ENCODE measurements at regions not wholly inside any gene's neighbourhood (a gene's known extent, or its start where the extent isn't known, plus 50 kb on each side); places are given as distances from the start of the nearest gene placed in this dataset.

DNA sequence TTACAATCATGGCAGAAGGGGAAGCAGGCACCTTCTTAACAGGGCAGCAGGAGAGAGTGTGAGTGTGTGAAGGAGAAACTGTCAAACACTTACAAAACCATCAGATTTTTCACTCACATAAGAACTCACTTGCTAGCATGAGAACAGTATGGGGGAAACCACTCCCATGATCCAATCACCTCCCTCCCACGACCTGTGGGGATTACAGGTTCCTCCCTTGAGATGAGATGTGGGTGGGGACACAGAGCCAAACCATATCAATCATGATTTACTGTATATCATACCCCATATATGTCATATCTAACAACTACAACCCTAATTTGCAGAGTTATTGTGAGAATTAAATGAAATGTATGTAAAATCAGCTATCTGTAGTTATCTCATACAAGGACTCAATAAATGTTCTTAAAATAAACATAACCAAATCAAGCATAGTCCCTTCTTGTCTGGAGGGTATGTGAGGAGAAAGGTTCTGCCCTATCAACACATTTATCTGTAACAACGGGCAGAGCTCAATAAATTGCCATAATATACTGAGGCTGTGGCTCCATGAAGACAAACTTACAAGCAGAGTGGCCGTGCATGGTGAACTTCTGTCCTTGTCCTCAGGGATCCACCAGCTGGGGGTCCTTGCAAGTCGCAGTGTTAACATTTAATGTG, 504.7 kb downstream of the SOX2 start:
- no peaks in the 10 kb centered on the region for H3K36me3 ChIP-seq (ENCODE audit: control insufficient read depth in 2 of 3, insufficient read depth in 3 of 3, low read length in 3 of 3)
- H3K27ac ChIP-seq (ENCODE audit: low read depth in 2 of 2, low read length in 2 of 2): no peak overlapping the region
- no peaks in the 10 kb centered on the region for H3K4me1 ChIP-seq (ENCODE audit: control insufficient read depth in 2 of 3, insufficient read depth in 2 of 3, low read depth in 1 of 3, low read length in 3 of 3)
- no peak overlapping the region for H3K4me3 ChIP-seq (ENCODE audit: low read length in 3 of 3)
- H3K27me3 ChIP-seq (ENCODE audit: control insufficient read depth, insufficient read depth, low read length): no peaks in the 10 kb centered on the region
- DNase-seq: no peak
- H3K9me3 ChIP-seq (ENCODE audit: control insufficient read depth in 2 of 3, insufficient read depth in 1 of 3, low read length in 3 of 3): no peaks in the 10 kb centered on the region
- intact Hi-C loops (cut with DNase I): no loop called here
- TF ChIP-seq, protein P1, sequence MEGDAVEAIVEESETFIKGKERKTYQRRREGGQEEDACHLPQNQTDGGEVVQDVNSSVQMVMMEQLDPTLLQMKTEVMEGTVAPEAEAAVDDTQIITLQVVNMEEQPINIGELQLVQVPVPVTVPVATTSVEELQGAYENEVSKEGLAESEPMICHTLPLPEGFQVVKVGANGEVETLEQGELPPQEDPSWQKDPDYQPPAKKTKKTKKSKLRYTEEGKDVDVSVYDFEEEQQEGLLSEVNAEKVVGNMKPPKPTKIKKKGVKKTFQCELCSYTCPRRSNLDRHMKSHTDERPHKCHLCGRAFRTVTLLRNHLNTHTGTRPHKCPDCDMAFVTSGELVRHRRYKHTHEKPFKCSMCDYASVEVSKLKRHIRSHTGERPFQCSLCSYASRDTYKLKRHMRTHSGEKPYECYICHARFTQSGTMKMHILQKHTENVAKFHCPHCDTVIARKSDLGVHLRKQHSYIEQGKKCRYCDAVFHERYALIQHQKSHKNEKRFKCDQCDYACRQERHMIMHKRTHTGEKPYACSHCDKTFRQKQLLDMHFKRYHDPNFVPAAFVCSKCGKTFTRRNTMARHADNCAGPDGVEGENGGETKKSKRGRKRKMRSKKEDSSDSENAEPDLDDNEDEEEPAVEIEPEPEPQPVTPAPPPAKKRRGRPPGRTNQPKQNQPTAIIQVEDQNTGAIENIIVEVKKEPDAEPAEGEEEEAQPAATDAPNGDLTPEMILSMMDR (IDR thresholded peaks at IDR 0.05; ENCODE audit: borderline replicate concordance, extremely low read depth, insufficient read depth): no peak
- no peak for FAIRE-seq
- H3K9ac ChIP-seq (ENCODE audit: low read length in 3 of 3): no peak overlapping the region

DNA sequence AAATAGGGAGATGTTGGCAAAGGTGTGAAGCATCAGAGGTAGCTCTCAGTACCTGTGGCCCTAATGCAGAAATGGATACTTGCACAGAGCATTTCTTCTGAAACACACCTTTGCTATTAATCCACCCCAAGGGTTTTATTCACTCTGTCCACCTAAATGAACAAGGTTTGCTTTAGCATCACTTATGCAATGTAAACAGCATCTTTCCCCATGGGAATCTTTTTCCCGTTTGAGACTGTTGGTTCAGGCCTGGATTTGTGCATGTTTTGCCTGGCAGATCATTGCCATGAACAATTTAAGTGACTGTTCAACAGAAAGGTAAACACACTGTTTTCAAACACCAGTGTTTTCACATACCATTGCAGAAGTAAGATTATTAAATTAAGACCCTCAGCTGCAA, 508.3 kb downstream of the SOX2 start:
- TF ChIP-seq, protein P1 (IDR thresholded peaks at IDR 0.05; ENCODE audit: borderline replicate concordance, extremely low read depth, insufficient read depth): no peak
- H3K4me1 ChIP-seq (ENCODE audit: control insufficient read depth in 2 of 3, insufficient read depth in 2 of 3, low read depth in 1 of 3, low read length in 3 of 3): no peaks in the 10 kb centered on the region
- intact Hi-C loops (cut with DNase I): no loop called here
- no peaks in the 10 kb centered on the region for H3K36me3 ChIP-seq (ENCODE audit: control insufficient read depth in 2 of 3, insufficient read depth in 3 of 3, low read length in 3 of 3)
- FAIRE-seq: no peak
- H3K4me3 ChIP-seq (ENCODE audit: low read length in 3 of 3): no peak overlapping the region
- H3K27ac ChIP-seq (ENCODE audit: low read depth in 2 of 2, low read length in 2 of 2): no peak overlapping the region
- no peak for DNase-seq
- no peak overlapping the region for H3K9ac ChIP-seq (ENCODE audit: low read length in 3 of 3)
- no peaks in the 10 kb centered on the region for H3K27me3 ChIP-seq (ENCODE audit: control insufficient read depth, insufficient read depth, low read length)
- no peaks in the 10 kb centered on the region for H3K9me3 ChIP-seq (ENCODE audit: control insufficient read depth in 2 of 3, insufficient read depth in 1 of 3, low read length in 3 of 3)

DNA sequence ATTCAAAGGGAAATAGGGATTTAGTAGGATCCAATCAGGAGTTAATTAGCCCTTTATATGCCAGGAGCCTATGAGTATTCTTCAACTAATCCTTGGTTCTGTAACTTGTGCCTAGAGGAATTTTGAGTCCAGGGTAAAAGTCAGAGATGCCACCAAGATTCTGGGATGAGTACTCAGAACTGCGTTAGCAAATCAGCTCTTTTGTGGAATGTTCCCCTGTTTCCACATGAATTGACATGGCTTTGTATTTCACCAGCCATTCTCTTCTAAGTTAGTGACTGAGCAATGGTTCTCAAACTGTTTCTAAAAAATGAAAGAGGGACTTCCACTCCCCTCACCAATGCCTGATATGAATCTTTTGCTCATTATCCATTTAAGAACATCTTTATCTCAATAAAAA, 508.7 kb downstream of the SOX2 start:
- Histone ChIP-seq H3K4me1 (ENCODE audit: control insufficient read depth in 2 of 3, insufficient read depth in 2 of 3, low read depth in 1 of 3, low read length in 3 of 3) (no peaks in the 10 kb centered on the region), H3K4me3 (ENCODE audit: low read length in 3 of 3) (no peak overlapping the region), H3K9me3 (ENCODE audit: control insufficient read depth in 2 of 3, insufficient read depth in 1 of 3, low read length in 3 of 3) (no peaks in the 10 kb centered on the region), H3K27ac (ENCODE audit: low read depth in 2 of 2, low read length in 2 of 2) (no peak overlapping the region), H3K27me3 (ENCODE audit: control insufficient read depth, insufficient read depth, low read length) (no peaks in the 10 kb centered on the region), H3K9ac (ENCODE audit: low read length in 3 of 3) (no peak overlapping the region), H3K36me3 (ENCODE audit: control insufficient read depth in 2 of 3, insufficient read depth in 3 of 3, low read length in 3 of 3) (no peaks in the 10 kb centered on the region)
- no peak for FAIRE-seq
- intact Hi-C loops (cut with DNase I): no loop called here
- TF ChIP-seq, protein P1 (IDR thresholded peaks at IDR 0.05; ENCODE audit: borderline replicate concordance, extremely low read depth, insufficient read depth): no peak
- DNase-seq: no peak

DNA sequence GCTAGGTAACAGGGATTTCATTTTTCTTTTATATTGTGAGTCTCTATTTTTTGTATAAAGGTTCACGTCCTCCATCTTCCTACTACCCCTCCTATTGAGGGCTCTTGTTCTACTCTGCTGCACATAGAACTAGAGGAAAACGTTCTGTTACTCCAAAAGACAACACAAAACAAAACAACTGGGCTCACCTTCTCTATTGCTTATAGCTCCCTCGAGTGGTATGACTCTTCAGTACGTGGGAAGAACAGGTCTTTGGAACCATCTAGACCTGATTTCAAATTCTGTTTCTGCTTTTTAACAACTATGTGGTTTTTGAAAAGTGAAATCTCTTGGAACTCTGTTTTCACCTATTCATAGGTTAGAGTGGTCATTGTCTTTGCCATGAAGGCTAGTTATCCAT, 515.3 kb downstream of the SOX2 start:
- H3K4me3 ChIP-seq (ENCODE audit: low read length in 3 of 3): no peak overlapping the region
- H3K27ac ChIP-seq (ENCODE audit: low read depth in 2 of 2, low read length in 2 of 2): no peak overlapping the region
- H3K4me1 ChIP-seq (ENCODE audit: control insufficient read depth in 2 of 3, insufficient read depth in 2 of 3, low read depth in 1 of 3, low read length in 3 of 3): no peaks in the 10 kb centered on the region
- DNase-seq (no peak), FAIRE-seq (no peak)
- H3K27me3 ChIP-seq (ENCODE audit: control insufficient read depth, insufficient read depth, low read length): no peaks in the 10 kb centered on the region
- no peaks in the 10 kb centered on the region for H3K36me3 ChIP-seq (ENCODE audit: control insufficient read depth in 2 of 3, insufficient read depth in 3 of 3, low read length in 3 of 3)
- TF ChIP-seq, protein P1 (IDR thresholded peaks at IDR 0.05; ENCODE audit: borderline replicate concordance, extremely low read depth, insufficient read depth): no peak
- no peaks in the 10 kb centered on the region for H3K9me3 ChIP-seq (ENCODE audit: control insufficient read depth in 2 of 3, insufficient read depth in 1 of 3, low read length in 3 of 3)
- H3K9ac ChIP-seq (ENCODE audit: low read length in 3 of 3): no peak overlapping the region
- intact Hi-C loops (cut with DNase I): no loop called here

All from kidney (tissue), 13 donors.